Upper lobe of right lung (tissue), 1 donor: ENCODE measurements at regions not wholly inside any gene's neighbourhood (a gene's known extent, or its start where the extent isn't known, plus 50 kb on each side); places are given as distances from the start of the nearest gene placed in this dataset.

Experiments
- ATAC-seq: fragments of 200-7000 bp; cut with Tn5 transposase; one replicate; pipeline ENCODE4 v1.9.1; 2020; ENCODE audit warnings: mild to moderate bottlenecking, moderate library complexity
- DNase-seq: peaks from one replicate; pipeline ENCODE4 v3.0.0-alpha.2; 2020
- H3K27ac ChIP-seq: fragments of 200-600 bp; one replicate; pipeline ENCODE4 v1.8.0; 2022
- H3K27me3 ChIP-seq: fragments of 200-600 bp; one replicate; pipeline ENCODE4 v1.8.0; 2022; ENCODE audit warnings: mild to moderate bottlenecking
- H3K36me3 ChIP-seq: fragments of 200-600 bp; one replicate; pipeline ENCODE4 v1.8.0; 2022
- H3K4me1 ChIP-seq: fragments of 200-600 bp; one replicate; pipeline ENCODE4 v1.8.0; 2022
- H3K4me3 ChIP-seq: fragments of 200-600 bp; one replicate; pipeline ENCODE4 v1.8.0; 2022; ENCODE audit warnings: mild to moderate bottlenecking
- H3K9me3 ChIP-seq: fragments of 200-600 bp; one replicate; pipeline ENCODE4 v1.8.0; 2022
- intact Hi-C: fragments of 100-400 bp; cut with DNase I; formaldehyde crosslinking; loops from one replicate; pipeline ENCODE4 v1.11.0; 2022
- TF ChIP-seq, protein P1 (sequence below): fragments of 200-600 bp; IDR thresholded peaks from one replicate; pipeline ENCODE4 v1.8.0; 2022; ENCODE audit warnings: antibody characterized with exemption
- donor health status: DM: no; HTN: yes; CAD: no; lungs with severe emphysema.

DNA sequence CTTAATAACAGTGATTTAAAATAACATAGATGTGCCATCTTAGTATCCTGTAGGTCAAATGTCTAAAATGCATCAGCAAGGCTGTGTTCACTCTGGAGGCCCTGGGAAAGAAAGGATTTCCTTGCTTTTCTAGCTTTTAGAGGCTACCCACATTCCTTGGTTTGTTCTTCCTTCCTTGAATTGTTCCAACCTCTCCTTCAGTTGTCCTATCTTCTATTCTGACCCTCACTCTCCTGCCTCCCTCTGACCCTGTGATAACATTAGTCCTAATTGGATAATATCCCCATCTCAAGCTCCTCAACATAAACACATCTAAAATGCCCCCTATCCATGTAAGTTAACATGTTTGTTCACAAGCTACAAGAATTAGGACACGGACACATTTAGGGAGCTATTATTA, 733.5 kb downstream of the SOCS6 start:
- intact Hi-C loops = no loop called here
- H3K27me3 ChIP-seq = no peaks in the 10 kb centered on the region
- DNase-seq (no peak), ATAC-seq (no peak)
- H3K4me3 ChIP-seq = no peak overlapping the region
- H3K27ac ChIP-seq = no peak overlapping the region
- H3K36me3 ChIP-seq = no peaks in the 10 kb centered on the region
- H3K4me1 ChIP-seq = no peaks in the 10 kb centered on the region
- no peaks in the 10 kb centered on the region for H3K9me3 ChIP-seq
- TF ChIP-seq, protein P1, sequence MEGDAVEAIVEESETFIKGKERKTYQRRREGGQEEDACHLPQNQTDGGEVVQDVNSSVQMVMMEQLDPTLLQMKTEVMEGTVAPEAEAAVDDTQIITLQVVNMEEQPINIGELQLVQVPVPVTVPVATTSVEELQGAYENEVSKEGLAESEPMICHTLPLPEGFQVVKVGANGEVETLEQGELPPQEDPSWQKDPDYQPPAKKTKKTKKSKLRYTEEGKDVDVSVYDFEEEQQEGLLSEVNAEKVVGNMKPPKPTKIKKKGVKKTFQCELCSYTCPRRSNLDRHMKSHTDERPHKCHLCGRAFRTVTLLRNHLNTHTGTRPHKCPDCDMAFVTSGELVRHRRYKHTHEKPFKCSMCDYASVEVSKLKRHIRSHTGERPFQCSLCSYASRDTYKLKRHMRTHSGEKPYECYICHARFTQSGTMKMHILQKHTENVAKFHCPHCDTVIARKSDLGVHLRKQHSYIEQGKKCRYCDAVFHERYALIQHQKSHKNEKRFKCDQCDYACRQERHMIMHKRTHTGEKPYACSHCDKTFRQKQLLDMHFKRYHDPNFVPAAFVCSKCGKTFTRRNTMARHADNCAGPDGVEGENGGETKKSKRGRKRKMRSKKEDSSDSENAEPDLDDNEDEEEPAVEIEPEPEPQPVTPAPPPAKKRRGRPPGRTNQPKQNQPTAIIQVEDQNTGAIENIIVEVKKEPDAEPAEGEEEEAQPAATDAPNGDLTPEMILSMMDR = no peak

DNA sequence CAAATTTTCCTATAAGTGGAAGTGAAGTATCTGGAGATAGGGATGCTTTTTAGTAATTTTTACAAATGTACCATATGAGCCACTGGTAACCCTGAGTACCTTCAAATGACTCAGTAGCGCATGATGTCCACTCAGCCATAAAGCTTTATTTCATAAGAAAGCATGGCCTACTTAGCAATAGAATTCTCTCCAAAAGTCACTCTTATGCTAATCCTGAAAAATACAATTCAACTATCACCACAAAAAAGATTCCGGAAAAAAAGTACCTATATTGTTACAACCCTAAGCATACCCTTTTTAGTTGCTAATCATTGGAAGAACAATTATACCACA, 732.2 kb downstream of the SOCS6 start:
- DNase-seq (no peak), ATAC-seq (no peak)
- TF ChIP-seq, protein P1 = no peak
- Histone ChIP-seq H3K27ac (no peak overlapping the region), H3K36me3 (no peaks in the 10 kb centered on the region), H3K4me3 (no peak overlapping the region), H3K27me3 (no peaks in the 10 kb centered on the region), H3K4me1 (no peaks in the 10 kb centered on the region), H3K9me3 (no peaks in the 10 kb centered on the region)
- intact Hi-C loops = no loop called here

DNA sequence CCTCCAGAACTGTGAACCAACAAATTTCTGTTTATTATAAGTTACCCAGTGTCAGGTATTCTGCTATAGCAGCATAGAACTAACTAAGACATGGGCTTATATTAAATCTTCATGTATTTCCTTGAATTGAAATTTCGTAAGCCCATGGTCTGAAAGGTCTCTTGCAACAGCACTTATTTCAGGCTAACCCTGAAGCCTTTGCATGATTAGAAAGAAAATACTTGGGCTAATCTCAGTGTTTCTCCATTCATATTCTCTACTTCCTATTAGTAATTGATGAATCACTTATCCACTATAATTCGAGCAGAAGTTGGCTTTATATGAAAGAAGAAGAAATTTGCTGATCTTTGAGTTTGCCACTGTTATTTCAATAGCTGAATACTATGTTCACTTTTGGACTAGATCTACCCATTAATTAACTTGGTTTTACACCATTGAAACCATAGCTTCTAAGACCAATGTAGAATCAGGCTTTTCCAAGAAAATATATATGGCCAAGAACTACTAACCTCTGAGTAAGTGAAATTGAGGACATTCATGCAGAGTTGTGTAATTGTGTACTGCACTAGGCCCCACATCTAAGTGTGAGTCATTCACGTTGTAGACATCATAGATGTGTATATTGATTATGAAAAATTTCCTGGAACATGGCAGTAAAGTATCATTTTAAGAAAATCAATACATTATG, 731.6 kb downstream of the SOCS6 start:
- H3K9me3 ChIP-seq = no peaks in the 10 kb centered on the region
- H3K27ac ChIP-seq = no peak overlapping the region
- H3K36me3 ChIP-seq = no peaks in the 10 kb centered on the region
- H3K27me3 ChIP-seq = no peaks in the 10 kb centered on the region
- DNase-seq (no peak), ATAC-seq (no peak)
- TF ChIP-seq, protein P1 = no peak
- intact Hi-C loops = no loop called here
- no peak overlapping the region for H3K4me3 ChIP-seq
- no peaks in the 10 kb centered on the region for H3K4me1 ChIP-seq

DNA sequence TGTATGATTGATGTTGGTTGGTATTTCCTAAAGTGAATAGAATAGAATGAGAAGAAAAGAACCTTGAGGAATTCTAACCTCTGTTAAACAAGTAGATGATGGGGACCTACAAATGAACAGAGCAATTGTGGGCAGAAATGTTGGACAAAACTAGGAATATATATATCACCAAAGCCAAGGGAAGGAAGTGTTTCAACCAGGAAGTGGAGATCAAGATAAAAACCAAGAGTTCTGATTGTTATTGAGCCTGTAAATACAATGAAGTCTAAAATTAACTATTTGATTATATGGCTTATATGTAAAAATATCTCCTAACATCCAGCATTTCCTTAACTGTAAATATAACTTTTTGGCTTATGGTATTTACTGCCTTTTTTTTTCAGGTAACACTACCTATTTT, 730.0 kb downstream of the SOCS6 start:
- TF ChIP-seq, protein P1 = no peak
- no peaks in the 10 kb centered on the region for H3K27me3 ChIP-seq
- intact Hi-C loops = no loop called here

DNA sequence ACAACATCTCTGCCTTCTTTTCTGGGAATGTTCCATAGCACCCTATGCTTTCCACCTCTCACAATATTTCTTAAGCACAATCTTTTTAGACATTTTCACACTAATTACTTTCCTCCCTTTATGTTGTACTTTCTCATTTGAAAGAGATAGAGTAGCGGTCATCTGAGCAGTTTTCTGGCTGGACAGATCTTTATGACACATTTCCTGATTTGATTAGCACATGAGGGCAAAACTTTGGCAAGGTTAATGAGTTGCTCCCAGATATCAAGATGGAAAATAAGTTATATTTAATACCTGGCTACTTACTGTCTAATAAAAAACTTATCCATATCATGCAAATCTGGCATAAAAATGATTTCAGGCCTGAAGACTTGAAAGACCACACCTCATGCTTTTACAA, 723.9 kb downstream of the SOCS6 start:
- H3K36me3 ChIP-seq = no peaks in the 10 kb centered on the region
- TF ChIP-seq, protein P1 = no peak
- intact Hi-C loops = no loop called here
- no peaks in the 10 kb centered on the region for H3K4me1 ChIP-seq
- H3K27me3 ChIP-seq = no peaks in the 10 kb centered on the region
- no peak overlapping the region for H3K4me3 ChIP-seq
- DNase-seq = no peak
- no peaks in the 10 kb centered on the region for H3K9me3 ChIP-seq
- H3K27ac ChIP-seq = no peak overlapping the region
- ATAC-seq = no peak

More for the DNA sequence above, 730.0 kb downstream of the SOCS6 start:
- no peaks in the 10 kb centered on the region for H3K36me3 ChIP-seq
- DNase-seq (no peak), ATAC-seq (no peak)
- no peak overlapping the region for H3K4me3 ChIP-seq
- no peaks in the 10 kb centered on the region for H3K9me3 ChIP-seq
- no peak overlapping the region for H3K27ac ChIP-seq
- H3K4me1 ChIP-seq = no peaks in the 10 kb centered on the region

DNA sequence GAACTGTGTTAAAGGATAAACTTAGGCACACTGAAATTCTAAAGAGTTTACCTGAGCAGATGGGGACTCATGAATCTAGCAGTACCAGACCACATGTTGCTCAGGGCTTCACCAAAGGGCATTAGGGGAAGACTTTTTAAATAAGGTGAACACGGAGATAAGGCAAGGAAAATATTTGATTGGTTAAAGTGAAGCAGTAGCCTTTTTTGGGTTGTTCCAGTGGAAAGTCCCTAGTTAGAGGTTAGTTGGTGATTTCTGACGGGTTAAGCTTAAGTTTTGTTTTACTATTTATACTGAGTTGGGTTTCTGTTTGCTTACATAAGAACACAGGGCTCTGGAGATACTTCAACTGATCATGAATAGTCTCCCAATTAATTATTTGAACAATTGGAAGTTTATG, 722.5 kb downstream of the SOCS6 start:
- intact Hi-C loops = no loop called here
- ATAC-seq = no peak
- Histone ChIP-seq H3K4me1 (no peaks in the 10 kb centered on the region), H3K9me3 (no peaks in the 10 kb centered on the region), H3K27ac (no peak overlapping the region), H3K36me3 (no peaks in the 10 kb centered on the region), H3K4me3 (no peak overlapping the region), H3K27me3 (no peaks in the 10 kb centered on the region)
- TF ChIP-seq, protein P1 = no peak
- no peak for DNase-seq
